ENCODE measurements at regions not wholly inside any gene's neighbourhood (a gene's known extent, or its start where the extent isn't known, plus 50 kb on each side); places are given as distances from the start of the nearest gene placed in this dataset.

DNA sequence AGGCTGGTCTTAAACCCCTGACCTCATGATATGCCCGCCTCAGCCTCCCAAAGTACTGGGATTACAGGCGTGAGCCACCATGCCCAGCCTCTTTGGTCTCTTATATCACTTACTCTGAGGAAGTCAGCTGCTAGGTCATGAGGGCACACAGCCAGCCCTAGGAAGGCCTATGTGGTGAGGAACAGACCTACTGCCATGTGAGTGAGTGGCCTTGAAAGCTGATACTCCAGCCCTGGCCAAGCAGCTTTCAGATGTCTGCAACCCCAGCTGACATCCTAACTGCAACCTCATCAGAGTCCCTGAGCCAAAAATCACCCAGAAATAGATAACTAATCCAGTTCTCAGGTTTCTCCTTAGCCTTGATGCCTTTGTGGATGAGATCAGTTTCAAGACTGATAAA is 224.3 kb downstream of the EDEM1 start:
- Histone ChIP-seq H2AFZ (ENCODE audit: low read depth, low read length) (no peak overlapping the region), H3K9me3 (replicated peaks; ENCODE audit: control insufficient read depth, insufficient read depth, low read length) (peaks cover 4% of the 10 kb centered on the region), H3K27me3 (ENCODE audit: control insufficient read depth in 2 of 2, insufficient read depth in 2 of 2, low read length in 2 of 2) (no peaks in the 10 kb centered on the region), H3K27ac (ENCODE audit: insufficient read depth, low read depth, low read length) (no peak overlapping the region), H3K4me1 (ENCODE audit: control insufficient read depth, extremely low read depth, insufficient read depth, low read length) (no peaks in the 10 kb centered on the region), H3K79me2 (ENCODE audit: control insufficient read depth, insufficient read depth, low read length) (no peaks in the 10 kb centered on the region), H3K36me3 (ENCODE audit: control insufficient read depth in 2 of 2, extremely low read depth in 1 of 2, insufficient read depth in 2 of 2, low read length in 2 of 2) (no peaks in the 10 kb centered on the region), H3K9me1 (replicated peaks; ENCODE audit: control insufficient read depth, extremely low read depth, insufficient read depth, low read length) (no peaks in the 10 kb centered on the region), H3K4me3 (replicated peaks in 1 of 3; ENCODE audit: insufficient read depth in 1 of 3, low read depth in 1 of 3, low read length in 3 of 3) (no peak overlapping the region), H3K4me2 (ENCODE audit: insufficient read depth, low read length) (no peak overlapping the region), H3K9ac (replicated peaks; ENCODE audit: extremely low read depth, insufficient read depth, low read length) (no peak overlapping the region), H4K20me1 (replicated peaks; ENCODE audit: control insufficient read depth, extremely low read depth, insufficient read depth, low read length) (no peaks in the 10 kb centered on the region)
- ChIA-PET POLR2A (no interaction called here), CTCF (no interaction called here)
- BruUV-seq (replicated peaks): no TSS peak
- FAIRE-seq: no peak
- no peak for TF ChIP-seq GATA2 (IDR thresholded peaks at IDR 0.05; ENCODE audit: insufficient read depth, insufficient read length, low read depth, low read length)
- TF ChIP-seq POLR2A (IDR thresholded peaks at IDR 0.05; ENCODE audit: low read depth, low read length): no peak
- TF ChIP-seq EZH2 (IDR thresholded peaks at IDR 0.05; ENCODE audit: borderline replicate concordance, low read depth, low read length, severe bottlenecking): no peak
- TF ChIP-seq POLR2AphosphoS5 (IDR thresholded peaks at IDR 0.05; ENCODE audit: insufficient read depth, low read depth, low read length): no peak
- TF ChIP-seq JUN (IDR thresholded peaks at IDR 0.05; ENCODE audit: borderline replicate concordance, insufficient read depth, insufficient read length, low read depth): no peak
- TF ChIP-seq, protein P1, sequence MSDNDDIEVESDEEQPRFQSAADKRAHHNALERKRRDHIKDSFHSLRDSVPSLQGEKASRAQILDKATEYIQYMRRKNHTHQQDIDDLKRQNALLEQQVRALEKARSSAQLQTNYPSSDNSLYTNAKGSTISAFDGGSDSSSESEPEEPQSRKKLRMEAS (IDR thresholded peaks at IDR 0.05; ENCODE audit: insufficient read depth, insufficient read length): no peak
- DNase-seq (ENCODE audit: low read depth, low spot score): no peak
- dilution Hi-C loops (cut with MboI; ENCODE audit: extremely low pct_ligation_motif_present, low sequenced_read_pairs): no loop called here
- intact Hi-C loops (cut with micrococcal nuclease): no loop called here

DNA sequence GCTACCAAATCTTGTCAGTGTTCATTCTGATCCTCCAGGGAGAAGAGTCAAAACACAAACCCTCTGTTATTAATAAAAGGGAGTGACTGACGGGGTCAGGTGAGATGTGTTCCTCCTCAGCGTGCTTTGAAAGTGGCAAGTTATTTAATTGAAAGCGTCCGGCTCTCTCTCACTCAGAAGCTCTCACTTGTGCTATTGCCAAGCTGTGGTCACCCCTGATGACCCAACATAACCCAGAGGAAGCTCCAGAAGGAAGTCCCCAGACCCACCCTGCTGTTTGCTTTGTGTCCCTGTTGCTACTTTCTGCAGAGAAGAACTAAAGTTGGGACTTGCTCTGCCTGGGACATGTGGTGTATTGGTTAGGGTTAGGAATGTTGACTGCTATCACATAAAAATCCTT is 235.6 kb downstream of the EDEM1 start:
- intact Hi-C loops (cut with micrococcal nuclease): no loop called here
- H3K9ac ChIP-seq (replicated peaks; ENCODE audit: extremely low read depth, insufficient read depth, low read length): no peak overlapping the region
- H3K9me1 ChIP-seq (replicated peaks; ENCODE audit: control insufficient read depth, extremely low read depth, insufficient read depth, low read length): no peaks in the 10 kb centered on the region
- H3K4me1 ChIP-seq (ENCODE audit: control insufficient read depth, extremely low read depth, insufficient read depth, low read length): no peaks in the 10 kb centered on the region
- TF ChIP-seq FOS (IDR thresholded peaks at IDR 0.05; ENCODE audit: borderline replicate concordance, insufficient read depth, low read length) (no peak), EZH2 (IDR thresholded peaks at IDR 0.05; ENCODE audit: borderline replicate concordance, low read depth, low read length, severe bottlenecking) (no peak), GATA2 (IDR thresholded peaks at IDR 0.05; ENCODE audit: insufficient read depth, insufficient read length, low read depth, low read length) (no peak), POLR2A (IDR thresholded peaks at IDR 0.05; ENCODE audit: low read depth, low read length) (no peak), MYC (IDR thresholded peaks at IDR 0.05; ENCODE audit: low read depth, low read length) (no peak), POLR2AphosphoS5 (IDR thresholded peaks at IDR 0.05; ENCODE audit: insufficient read depth, low read depth, low read length) (no peak), JUN (IDR thresholded peaks at IDR 0.05; ENCODE audit: borderline replicate concordance, insufficient read depth, insufficient read length, low read depth) (no peak)
- TF ChIP-seq, protein P2, sequence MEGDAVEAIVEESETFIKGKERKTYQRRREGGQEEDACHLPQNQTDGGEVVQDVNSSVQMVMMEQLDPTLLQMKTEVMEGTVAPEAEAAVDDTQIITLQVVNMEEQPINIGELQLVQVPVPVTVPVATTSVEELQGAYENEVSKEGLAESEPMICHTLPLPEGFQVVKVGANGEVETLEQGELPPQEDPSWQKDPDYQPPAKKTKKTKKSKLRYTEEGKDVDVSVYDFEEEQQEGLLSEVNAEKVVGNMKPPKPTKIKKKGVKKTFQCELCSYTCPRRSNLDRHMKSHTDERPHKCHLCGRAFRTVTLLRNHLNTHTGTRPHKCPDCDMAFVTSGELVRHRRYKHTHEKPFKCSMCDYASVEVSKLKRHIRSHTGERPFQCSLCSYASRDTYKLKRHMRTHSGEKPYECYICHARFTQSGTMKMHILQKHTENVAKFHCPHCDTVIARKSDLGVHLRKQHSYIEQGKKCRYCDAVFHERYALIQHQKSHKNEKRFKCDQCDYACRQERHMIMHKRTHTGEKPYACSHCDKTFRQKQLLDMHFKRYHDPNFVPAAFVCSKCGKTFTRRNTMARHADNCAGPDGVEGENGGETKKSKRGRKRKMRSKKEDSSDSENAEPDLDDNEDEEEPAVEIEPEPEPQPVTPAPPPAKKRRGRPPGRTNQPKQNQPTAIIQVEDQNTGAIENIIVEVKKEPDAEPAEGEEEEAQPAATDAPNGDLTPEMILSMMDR (IDR thresholded peaks at IDR 0.05; ENCODE audit: extremely low read depth in 1 of 2, insufficient read depth in 1 of 2, low read depth in 1 of 2, low read length in 2 of 2): no peak
- TF ChIP-seq, protein P1 (IDR thresholded peaks at IDR 0.05; ENCODE audit: insufficient read depth, insufficient read length): no peak
- no peak overlapping the region for H2AFZ ChIP-seq (ENCODE audit: low read depth, low read length)
- CTCF ChIA-PET: interaction anchor here (1.4 kb wide), 1 partner anchor 10 kb away, joined by 3 read pairs; no protein-coding TSS in a partner anchor
- no peaks in the 10 kb centered on the region for H3K36me3 ChIP-seq (ENCODE audit: control insufficient read depth in 2 of 2, extremely low read depth in 1 of 2, insufficient read depth in 2 of 2, low read length in 2 of 2)
- no peak overlapping the region for H3K4me3 ChIP-seq (replicated peaks in 1 of 3; ENCODE audit: insufficient read depth in 1 of 3, low read depth in 1 of 3, low read length in 3 of 3)
- H3K27me3 ChIP-seq (ENCODE audit: control insufficient read depth in 2 of 2, insufficient read depth in 2 of 2, low read length in 2 of 2): no peaks in the 10 kb centered on the region
- dilution Hi-C loops (cut with MboI; ENCODE audit: extremely low pct_ligation_motif_present, low sequenced_read_pairs): no loop called here
- no peak for FAIRE-seq
- no peaks in the 10 kb centered on the region for H3K79me2 ChIP-seq (ENCODE audit: control insufficient read depth, insufficient read depth, low read length)
- no peaks in the 10 kb centered on the region for H3K9me3 ChIP-seq (replicated peaks; ENCODE audit: control insufficient read depth, insufficient read depth, low read length)
- no peaks in the 10 kb centered on the region for H4K20me1 ChIP-seq (replicated peaks; ENCODE audit: control insufficient read depth, extremely low read depth, insufficient read depth, low read length)
- no peak for DNase-seq (ENCODE audit: low read depth, low spot score)
- no peak overlapping the region for H3K27ac ChIP-seq (ENCODE audit: insufficient read depth, low read depth, low read length)
- no peak overlapping the region for H3K4me2 ChIP-seq (ENCODE audit: insufficient read depth, low read length)
- POLR2A ChIA-PET: no interaction called here
- BruUV-seq (replicated peaks): no TSS peak

All from endothelial cell of umbilical vein (primary cell).